H54 (cell line): ENCODE measurements at regions not wholly inside any gene's neighbourhood (a gene's known extent, or its start where the extent isn't known, plus 50 kb on each side); places are given as distances from the start of the nearest gene placed in this dataset.
A peak's percentile ranks its signal among the peaks of the same experiment; 100 is the strongest.
"Not testable (repeated sequence)": the region's sequence is repeated elsewhere in the genome, so short reads cannot be mapped to it uniquely, and the experiment has no call there.

Source experiments
- DNase-seq: peaks from one replicate; pipeline ENCODE4 v3.0.0; 2011; ENCODE audit warnings: low spot score, mixed read lengths; ENCODE audit not compliant: insufficient read length
- FAIRE-seq: peaks from 3 replicates; lab custom pipeline; 2011; peaks lifted over from hg19 to GRCh38; lab: Jason Lieb, UNC
- POLR2A ChIP-seq: IDR thresholded peaks from 2 replicates; pipeline ENCODE4 v1.6.1; 2011; ENCODE audit warnings: low read depth, mild to moderate bottlenecking, low read length

GRCh38 chr16:72635104-72635503, 412.8 kb downstream of the ZFHX3 start:
- TF ChIP-seq POLR2A: no peak
- FAIRE-seq (peak; percentile 43), DNase-seq (no peak)

DNA sequence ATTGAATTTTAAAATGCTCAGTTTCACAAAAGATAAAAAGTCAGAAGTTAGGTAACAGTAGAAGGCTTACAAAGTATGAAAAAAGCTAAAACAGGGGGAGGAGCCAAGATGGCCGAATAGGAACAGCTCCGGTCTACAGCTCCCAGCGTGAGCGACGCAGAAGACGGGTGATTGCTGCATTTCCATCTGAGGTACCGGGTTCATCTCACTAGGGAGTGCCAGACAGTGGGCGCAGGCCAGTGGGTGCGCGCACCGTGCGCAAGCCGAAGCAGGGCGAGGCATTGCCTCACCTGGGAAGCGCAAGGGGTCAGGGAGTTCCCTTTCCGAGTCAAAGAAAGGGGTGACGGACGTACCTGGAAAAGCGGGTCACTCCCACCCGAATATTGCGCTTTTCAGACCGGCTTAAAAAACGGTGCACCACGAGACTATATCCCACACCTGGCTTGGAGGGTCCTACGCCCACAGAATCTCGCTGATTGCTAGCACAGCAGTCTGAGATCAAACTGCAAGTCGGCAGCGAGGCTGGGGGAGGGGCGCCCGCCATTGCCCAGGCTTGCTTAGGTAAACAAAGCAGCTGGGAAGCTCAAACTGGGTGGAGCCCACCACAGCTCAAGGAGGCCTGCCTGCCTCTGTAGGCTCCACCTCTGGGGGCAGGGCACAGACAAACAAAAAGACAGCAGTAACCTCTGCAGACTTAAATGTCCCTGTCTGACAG, 420.6 kb downstream of the ZFHX3 start:
- not testable (repeated sequence) for FAIRE-seq, DNase-seq

DNA sequence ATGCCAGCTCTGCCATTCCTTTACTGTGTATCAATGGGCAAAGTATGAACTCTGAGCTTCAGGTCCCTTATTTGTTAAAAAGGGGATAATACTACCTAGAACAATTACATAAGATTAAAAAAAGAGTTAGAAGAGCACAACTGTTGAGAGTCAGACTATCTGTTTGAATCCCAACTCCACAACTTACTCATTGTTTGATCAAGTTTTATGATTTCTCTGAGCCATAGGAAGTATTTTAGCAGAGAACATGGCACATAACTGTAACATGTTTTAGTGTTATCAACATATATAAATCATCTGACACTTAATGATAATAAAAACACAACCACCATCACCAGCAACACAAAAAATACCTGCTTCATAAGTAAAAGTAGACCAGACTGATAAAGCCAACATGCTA, 421.3 kb downstream of the ZFHX3 start:
- no peak for DNase-seq
- no peak for FAIRE-seq
- no peak for TF ChIP-seq POLR2A

DNA sequence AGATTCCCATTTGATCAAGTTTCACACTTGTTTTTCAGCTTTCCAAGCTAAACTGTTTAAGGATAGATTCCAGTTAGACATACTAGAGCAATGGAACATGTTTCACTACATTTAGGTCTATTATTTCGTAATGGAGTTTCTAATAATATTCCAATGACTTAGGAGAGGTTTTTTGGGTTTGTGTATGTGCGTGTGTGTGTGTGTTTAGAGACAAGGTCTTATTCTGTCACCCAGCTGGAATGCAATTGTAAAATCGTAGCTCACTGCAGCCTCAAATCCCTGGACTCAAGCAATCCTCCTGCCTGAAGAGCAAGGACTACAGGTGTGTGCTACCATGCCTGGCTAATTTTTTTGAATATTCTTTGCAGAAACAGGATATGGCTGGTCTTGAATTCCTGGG, 426.3 kb downstream of the ZFHX3 start:
- FAIRE-seq (peak; percentile 53), DNase-seq (no peak)
- no peak for TF ChIP-seq POLR2A

DNA sequence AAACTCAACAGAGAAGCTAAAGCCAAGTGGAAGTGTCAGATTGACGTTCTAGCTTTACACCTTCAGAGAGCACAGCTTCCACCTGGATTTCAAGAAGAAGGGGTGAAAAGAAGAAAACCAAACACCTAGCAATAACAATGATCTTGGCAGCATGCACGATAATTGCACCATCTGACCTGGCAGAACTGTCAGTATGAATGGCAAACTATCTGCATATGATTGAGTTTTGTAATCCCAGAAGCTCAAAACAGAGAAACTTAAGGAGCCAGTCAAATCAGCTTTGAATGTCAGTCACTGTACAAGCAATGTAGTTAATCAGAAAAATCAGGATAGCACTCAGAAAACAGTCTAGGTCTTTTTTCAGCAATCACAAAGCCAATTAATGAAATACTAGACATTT, 427.1 kb downstream of the ZFHX3 start:
- peak; percentile 6 for FAIRE-seq
- TF ChIP-seq POLR2A: no peak

DNA sequence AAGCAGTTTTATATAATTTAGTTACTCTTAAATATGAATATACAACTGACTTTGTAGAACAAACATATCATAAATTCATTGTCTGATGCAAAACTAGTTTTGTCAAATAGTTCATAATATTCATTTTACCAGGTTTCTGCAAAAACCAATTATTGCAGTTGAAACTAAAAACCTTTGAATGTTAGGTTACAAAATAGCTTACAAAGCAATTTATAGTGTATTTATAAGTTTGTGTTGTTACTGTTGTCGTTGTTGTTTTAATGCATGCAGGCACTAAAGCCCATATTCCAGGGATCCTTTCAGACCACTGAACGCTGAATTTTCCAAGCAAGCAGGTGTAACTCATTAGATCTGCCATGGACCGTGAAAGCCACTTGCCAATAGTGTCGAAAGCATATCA, 427.6 kb downstream of the ZFHX3 start:
- FAIRE-seq: no peak
- no peak for DNase-seq
- TF ChIP-seq POLR2A: no peak

More for the DNA sequence above, 427.1 kb downstream of the ZFHX3 start:
- DNase-seq: no peak

DNA sequence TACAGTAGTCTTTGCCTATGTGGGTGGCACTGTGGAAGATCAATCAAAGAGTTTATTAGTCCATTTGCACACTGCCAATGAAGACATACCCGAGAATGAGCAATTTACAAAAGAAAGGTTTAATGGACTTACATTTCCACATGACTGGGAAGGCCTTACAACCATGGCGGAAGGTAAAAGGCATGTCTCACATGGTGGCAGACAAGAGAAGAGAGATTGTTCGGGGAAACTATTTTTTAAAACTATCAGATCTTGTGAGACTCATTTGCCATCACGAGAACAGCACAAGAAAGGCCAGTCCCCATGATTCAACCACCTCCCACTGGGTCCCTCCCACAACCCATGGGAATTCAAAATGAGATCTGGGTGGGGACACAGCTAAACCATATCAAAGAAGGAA, 432.1 kb downstream of the ZFHX3 start:
- no peak for TF ChIP-seq POLR2A
- FAIRE-seq: no peak
- no peak for DNase-seq

DNA sequence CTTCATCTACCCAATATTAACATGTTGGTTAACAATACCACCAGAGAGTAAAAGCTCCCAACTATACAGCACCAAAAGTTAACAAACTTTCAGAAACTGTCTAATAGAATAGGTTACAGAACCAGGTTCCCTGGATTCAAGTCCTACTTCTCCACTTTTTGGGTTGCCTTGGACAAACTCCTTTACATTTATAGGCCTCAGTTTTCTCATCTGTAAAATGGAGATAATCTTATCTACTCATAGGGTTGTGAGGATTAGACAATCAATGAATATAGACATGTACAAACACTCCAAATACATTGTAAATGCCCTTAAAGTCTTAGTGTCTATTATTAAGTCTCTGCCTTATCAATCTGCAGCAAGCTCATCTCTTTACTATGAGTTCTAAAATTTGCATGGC, 435.2 kb downstream of the ZFHX3 start:
- no peak for DNase-seq
- no peak for TF ChIP-seq POLR2A
- no peak for FAIRE-seq

- DNase-seq: no peak
- no peak for TF ChIP-seq POLR2A
- peak; percentile 36 for FAIRE-seq
Observed at GRCh38 chr16:72612256-72612655, 435.7 kb downstream of the ZFHX3 start.

DNA sequence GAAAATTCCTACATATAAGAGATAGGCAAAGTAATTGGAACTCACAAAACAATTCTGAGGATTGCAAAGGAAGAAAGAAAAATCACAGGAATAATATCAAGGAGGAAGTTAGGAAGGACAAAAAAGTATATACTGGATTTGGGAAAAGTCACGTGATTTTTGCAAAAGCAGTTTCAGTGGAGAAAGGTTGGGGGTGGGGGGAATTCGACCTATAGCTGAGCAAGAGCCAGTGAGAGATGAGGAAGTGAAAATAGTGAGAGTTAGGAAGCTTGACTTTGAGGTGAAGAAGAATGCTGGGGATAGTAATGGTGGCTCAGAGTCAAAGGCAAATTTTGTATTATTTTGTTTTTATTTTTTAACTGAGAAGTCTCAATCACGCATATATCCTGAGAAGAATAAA, 438.0 kb upstream of the PMFBP1 start:
- DNase-seq: no peak
- no peak for TF ChIP-seq POLR2A
- no peak for FAIRE-seq

- TF ChIP-seq POLR2A: no peak
- FAIRE-seq (no peak), DNase-seq (no peak)
Observed at GRCh38 chr16:72609066-72609465, 437.1 kb upstream of the PMFBP1 start.

- DNase-seq (no peak), FAIRE-seq (no peak)
- TF ChIP-seq POLR2A: no peak
Observed at GRCh38 chr16:72604375-72604774, 432.4 kb upstream of the PMFBP1 start.

- no peak for FAIRE-seq
- TF ChIP-seq POLR2A: no peak
- no peak for DNase-seq
Observed at GRCh38 chr16:72602499-72602898, 430.5 kb upstream of the PMFBP1 start.

- no peak for TF ChIP-seq POLR2A
- no peak for FAIRE-seq
- no peak for DNase-seq
Observed at GRCh38 chr16:72598696-72599095, 426.7 kb upstream of the PMFBP1 start.

DNA sequence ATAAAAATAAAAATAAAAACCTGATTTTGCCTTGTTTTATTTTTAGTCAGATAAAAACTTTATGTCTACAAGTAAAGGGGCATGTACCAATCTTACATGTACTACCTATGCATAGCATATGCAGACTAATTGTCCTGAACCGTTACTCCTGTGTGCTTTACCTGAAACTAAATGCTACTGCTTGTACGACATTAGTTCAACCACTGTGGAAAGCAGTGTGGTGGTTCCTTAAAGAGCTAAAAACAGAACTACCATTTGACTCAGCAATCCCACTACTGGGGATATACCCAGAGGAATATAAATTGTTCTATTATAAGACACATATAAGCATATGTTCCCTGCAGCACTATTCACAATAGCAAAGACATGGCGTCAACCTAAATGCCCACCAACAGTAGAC, 426.0 kb upstream of the PMFBP1 start:
- no peak for FAIRE-seq
- DNase-seq: no peak
- TF ChIP-seq POLR2A: no peak

DNA sequence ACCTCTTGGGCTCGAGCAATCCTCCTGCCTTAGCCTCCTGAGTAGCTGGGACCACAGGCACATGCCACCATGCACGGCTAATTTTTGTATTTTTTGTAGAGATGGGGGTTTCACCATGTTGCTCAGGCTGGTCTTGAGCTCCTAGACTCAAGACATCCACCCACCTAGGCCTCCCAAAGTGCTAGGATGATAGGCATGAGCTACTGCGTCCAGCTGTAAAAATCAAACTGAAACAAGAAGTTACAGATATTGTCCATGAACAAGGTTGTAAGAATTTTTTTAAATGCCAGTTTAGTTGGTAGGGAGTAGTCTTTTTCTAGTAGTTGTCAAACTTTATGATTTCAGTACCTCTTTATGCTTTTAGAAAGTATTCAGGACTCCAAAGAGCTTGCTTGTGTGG, 424.4 kb upstream of the PMFBP1 start:
- DNase-seq (no peak), FAIRE-seq (no peak)
- TF ChIP-seq POLR2A: no peak
